MM.1S (cell line): ENCODE measurements at regions not wholly inside any gene's neighbourhood (a gene's known extent, or its start where the extent isn't known, plus 50 kb on each side); places are given as distances from the start of the nearest gene placed in this dataset.

ENCODE experiments used
- DNase-seq: peaks from one replicate; pipeline ENCODE4 v3.0.0-alpha.2; 2015
- H2AFZ ChIP-seq: fragments of 300-600 bp; sonication (generic); 2 replicates; pipeline ENCODE4 v1.6.0; 2016; ENCODE audit warnings: antibody characterized with exemption, low read length
- H3F3A ChIP-seq: fragments of 300-600 bp; sonication (generic); 2 replicates; pipeline ENCODE4 v1.6.1; 2016; ENCODE audit warnings: mild to moderate bottlenecking, antibody characterized with exemption, low read length, moderate library complexity, mixed read lengths; ENCODE audit not compliant: insufficient read depth
- H3K27ac ChIP-seq: fragments of 300-600 bp; sonication (generic); 2 replicates; pipeline ENCODE4 v1.5.1; 2016; ENCODE audit warnings: mild to moderate bottlenecking, low read length
- H3K27me3 ChIP-seq: fragments of 300-600 bp; sonication (generic); replicated peaks from 2 replicates; pipeline ENCODE4 v1.6.0; 2016; ENCODE audit warnings: low read length; ENCODE audit not compliant: insufficient read depth
- H3K36me3 ChIP-seq: fragments of 300-600 bp; sonication (generic); replicated peaks from 2 replicates; pipeline ENCODE4 v1.6.1; 2016; ENCODE audit warnings: mild to moderate bottlenecking, low read length, mixed read lengths; ENCODE audit not compliant: insufficient read depth
- H3K4me1 ChIP-seq: fragments of 300-600 bp; sonication (generic); 2 replicates; pipeline ENCODE4 v1.6.1; 2016; ENCODE audit warnings: low read length, mixed read lengths
- H3K4me2 ChIP-seq: fragments of 300-600 bp; sonication (generic); 2 replicates; pipeline ENCODE4 v1.6.0; 2016; ENCODE audit warnings: low read depth, low read length
- H3K4me3 ChIP-seq: fragments of 300-600 bp; sonication (generic); 2 replicates; pipeline ENCODE4 v1.5.1; 2016; ENCODE audit warnings: low read length, mixed read lengths
- H3K79me2 ChIP-seq: fragments of 300-600 bp; sonication (generic); 2 replicates; pipeline ENCODE4 v1.6.1; 2016; ENCODE audit warnings: mixed run types, low read length, mixed read lengths
- H3K9ac ChIP-seq: fragments of 300-600 bp; sonication (generic); 2 replicates; pipeline ENCODE4 v1.6.1; 2016; ENCODE audit warnings: low read length, mixed read lengths
- H3K9me2 ChIP-seq: fragments of 300-600 bp; sonication (generic); replicated peaks from 2 replicates; pipeline ENCODE4 v1.6.1; 2016; ENCODE audit warnings: mild to moderate bottlenecking, low read length, mixed read lengths; ENCODE audit not compliant: insufficient read depth
- H3K9me3 ChIP-seq: fragments of 300-600 bp; sonication (generic); replicated peaks from 2 replicates; pipeline ENCODE4 v1.6.1; 2016; ENCODE audit warnings: mild to moderate bottlenecking, low read length, mixed read lengths; ENCODE audit not compliant: insufficient read depth
- H4K20me1 ChIP-seq: fragments of 300-600 bp; sonication (generic); 2 replicates; pipeline ENCODE4 v1.6.1; 2016; ENCODE audit warnings: mild to moderate bottlenecking, low read length, moderate library complexity, mixed read lengths; ENCODE audit not compliant: insufficient read depth
- EZH2 ChIP-seq: fragments of 300-600 bp; sonication (generic); optimal IDR thresholded peaks from 2 replicates; pipeline ENCODE3; 2017; ENCODE audit warnings: low read depth, mild to moderate bottlenecking, antibody characterized with exemption, low read length, mixed read lengths
- EZH2phosphoT487 ChIP-seq: fragments of 300-600 bp; sonication (generic); IDR thresholded peaks from 2 replicates; pipeline ENCODE4 v1.6.1; 2018; ENCODE audit warnings: antibody characterized with exemption, low read length
- TF ChIP-seq, protein P1 (sequence below): fragments of 300-600 bp; sonication (generic); IDR thresholded peaks from 2 replicates; pipeline ENCODE4 v1.5.1; 2016; ENCODE audit warnings: antibody characterized with exemption, low read length, mixed read lengths

GRCh38 chr13:47475441-47475948 lies 525.6 kb downstream of the SUCLA2 start:
- Histone ChIP-seq H3K9ac (no peak overlapping the region), H3K27me3 (no peaks in the 10 kb centered on the region), H3K79me2 (no peaks in the 10 kb centered on the region), H3F3A (no peaks in the 10 kb centered on the region), H3K36me3 (no peaks in the 10 kb centered on the region), H3K9me2 (no peaks in the 10 kb centered on the region), H3K4me2 (no peak overlapping the region), H4K20me1 (no peaks in the 10 kb centered on the region), H3K9me3 (no peaks in the 10 kb centered on the region), H2AFZ (no peak overlapping the region), H3K4me3 (no peak overlapping the region), H3K27ac (no peak overlapping the region), H3K4me1 (no peaks in the 10 kb centered on the region)
- TF ChIP-seq EZH2phosphoT487 (no peak), EZH2 (no peak)
- TF ChIP-seq, protein P1, sequence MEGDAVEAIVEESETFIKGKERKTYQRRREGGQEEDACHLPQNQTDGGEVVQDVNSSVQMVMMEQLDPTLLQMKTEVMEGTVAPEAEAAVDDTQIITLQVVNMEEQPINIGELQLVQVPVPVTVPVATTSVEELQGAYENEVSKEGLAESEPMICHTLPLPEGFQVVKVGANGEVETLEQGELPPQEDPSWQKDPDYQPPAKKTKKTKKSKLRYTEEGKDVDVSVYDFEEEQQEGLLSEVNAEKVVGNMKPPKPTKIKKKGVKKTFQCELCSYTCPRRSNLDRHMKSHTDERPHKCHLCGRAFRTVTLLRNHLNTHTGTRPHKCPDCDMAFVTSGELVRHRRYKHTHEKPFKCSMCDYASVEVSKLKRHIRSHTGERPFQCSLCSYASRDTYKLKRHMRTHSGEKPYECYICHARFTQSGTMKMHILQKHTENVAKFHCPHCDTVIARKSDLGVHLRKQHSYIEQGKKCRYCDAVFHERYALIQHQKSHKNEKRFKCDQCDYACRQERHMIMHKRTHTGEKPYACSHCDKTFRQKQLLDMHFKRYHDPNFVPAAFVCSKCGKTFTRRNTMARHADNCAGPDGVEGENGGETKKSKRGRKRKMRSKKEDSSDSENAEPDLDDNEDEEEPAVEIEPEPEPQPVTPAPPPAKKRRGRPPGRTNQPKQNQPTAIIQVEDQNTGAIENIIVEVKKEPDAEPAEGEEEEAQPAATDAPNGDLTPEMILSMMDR = no peak
- DNase-seq = no peak

DNA sequence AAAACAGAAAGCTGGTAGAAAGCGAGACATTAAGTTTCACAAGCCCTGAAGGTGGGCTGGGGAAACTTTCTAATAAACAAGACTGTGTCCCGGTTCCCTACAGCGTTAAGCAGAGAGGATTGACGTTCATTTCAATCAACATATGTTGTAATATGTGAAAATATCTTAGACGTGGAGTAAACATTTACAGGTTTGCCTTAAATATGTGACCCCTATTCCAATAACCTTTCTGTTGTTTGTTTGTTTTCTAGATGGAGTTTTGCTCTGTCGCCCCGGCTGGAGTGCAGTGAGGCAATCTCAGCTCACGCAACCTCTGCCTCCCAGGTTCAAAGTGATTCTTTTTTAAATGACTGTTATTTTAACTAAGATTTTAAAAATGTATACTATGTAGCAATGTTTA lies 526.2 kb downstream of the SUCLA2 start:
- no peak overlapping the region for H3K27ac ChIP-seq

DNA sequence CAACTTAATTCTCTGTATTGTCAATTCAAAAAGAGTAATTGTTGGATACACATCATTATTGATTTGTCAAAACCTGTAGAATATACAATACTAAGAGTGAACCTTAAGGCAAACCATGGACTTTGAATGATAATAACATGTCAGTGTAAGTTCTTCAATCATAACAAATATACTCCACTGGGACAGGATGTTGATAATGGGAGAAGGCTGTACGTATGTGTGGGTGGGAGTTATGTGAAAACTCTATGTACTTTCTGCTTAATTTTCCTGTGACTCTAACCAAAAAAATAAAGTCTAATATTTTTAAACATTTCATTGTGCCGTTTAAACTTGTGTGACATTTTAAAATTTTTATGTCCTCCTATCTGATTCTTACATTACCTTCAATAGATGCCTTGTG lies 526.7 kb downstream of the SUCLA2 start:
- Histone ChIP-seq H2AFZ (no peak overlapping the region), H3K9ac (no peak overlapping the region), H3K27ac (no peak overlapping the region), H3K9me2 (no peaks in the 10 kb centered on the region), H3K4me3 (no peak overlapping the region), H3K4me2 (no peak overlapping the region), H3K9me3 (no peaks in the 10 kb centered on the region), H4K20me1 (no peaks in the 10 kb centered on the region), H3K4me1 (no peaks in the 10 kb centered on the region), H3K36me3 (no peaks in the 10 kb centered on the region), H3F3A (no peaks in the 10 kb centered on the region), H3K27me3 (no peaks in the 10 kb centered on the region), H3K79me2 (no peaks in the 10 kb centered on the region)
- no peak for DNase-seq
- TF ChIP-seq, protein P1 = no peak
- TF ChIP-seq EZH2phosphoT487 = no peak

More for the DNA sequence above, 526.2 kb downstream of the SUCLA2 start:
- H3K9me2 ChIP-seq = no peaks in the 10 kb centered on the region
- H3K4me3 ChIP-seq = no peak overlapping the region
- H3K9ac ChIP-seq = no peak overlapping the region
- DNase-seq = no peak
- no peaks in the 10 kb centered on the region for H3K79me2 ChIP-seq
- H3K4me2 ChIP-seq = no peak overlapping the region
- no peaks in the 10 kb centered on the region for H3K9me3 ChIP-seq
- no peak overlapping the region for H2AFZ ChIP-seq
- H3F3A ChIP-seq = no peaks in the 10 kb centered on the region
- H3K4me1 ChIP-seq = no peaks in the 10 kb centered on the region
- H3K27me3 ChIP-seq = no peaks in the 10 kb centered on the region
- no peaks in the 10 kb centered on the region for H4K20me1 ChIP-seq
- no peaks in the 10 kb centered on the region for H3K36me3 ChIP-seq
- no peak for TF ChIP-seq EZH2phosphoT487
- TF ChIP-seq, protein P1 = no peak
- no peak for TF ChIP-seq EZH2
